ENCODE measurements at regions not wholly inside any gene's neighbourhood (a gene's known extent, or its start where the extent isn't known, plus 50 kb on each side); places are given as distances from the start of the nearest gene placed in this dataset.
"Not testable (repeated sequence)": the region's sequence is repeated elsewhere in the genome, so short reads cannot be mapped to it uniquely, and the experiment has no call there.

DNA sequence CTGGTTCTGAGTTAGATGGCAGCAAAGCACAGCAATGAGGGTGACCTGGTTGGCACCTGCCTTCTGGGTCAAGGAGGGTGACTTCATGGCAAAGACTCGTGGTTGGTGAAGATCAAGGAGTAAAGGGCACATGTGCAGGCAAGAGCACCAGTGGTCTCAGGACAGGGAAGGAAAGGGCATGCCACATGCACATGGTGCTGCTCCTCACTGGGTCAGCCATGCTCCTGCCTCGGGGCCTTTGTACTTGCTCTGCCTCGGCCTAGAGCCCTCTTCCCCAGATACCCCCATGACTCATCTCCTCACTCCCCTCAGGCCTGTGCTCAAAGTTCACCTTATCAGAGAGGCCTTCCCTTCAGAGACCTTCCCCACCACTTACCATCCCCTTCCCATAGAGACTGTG is 106.7 kb upstream of the KDM7A start:
- H3K4me1 Mint-ChIP-seq = no peaks in the 10 kb centered on the region
- ATAC-seq (no peak), DNase-seq (no peak)
- H3K4me3 Mint-ChIP-seq = no peak overlapping the region
- peaks cover 8% of the 10 kb centered on the region in 2 donors for H3K9me3 Mint-ChIP-seq
- H3K27me3 Mint-ChIP-seq = no peaks in the 10 kb centered on the region
- no peak overlapping the region for H3K27ac Mint-ChIP-seq

DNA sequence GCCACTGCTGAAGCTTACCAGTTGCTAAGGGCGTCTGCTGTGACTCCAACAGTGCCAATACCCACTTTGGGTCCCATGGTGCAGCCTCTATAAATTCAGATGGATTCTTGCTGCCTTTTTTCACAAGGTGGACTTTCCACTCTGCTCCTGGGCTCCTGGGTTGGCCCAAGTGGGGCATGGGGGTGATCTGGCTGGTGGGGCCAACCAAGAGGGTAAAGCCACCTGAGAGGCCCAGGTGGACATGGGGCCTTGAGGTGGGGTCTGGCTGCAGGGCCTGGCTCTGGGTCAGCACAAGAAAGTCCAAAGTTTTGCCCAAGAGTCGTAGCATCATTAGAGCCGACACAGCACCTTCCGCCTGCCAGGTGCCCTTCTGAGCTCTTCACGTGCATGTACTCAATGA is 105.2 kb upstream of the KDM7A start:
- ATAC-seq = no peak
- peaks cover 8% of the 10 kb centered on the region in 2 donors for H3K9me3 Mint-ChIP-seq
- no peak overlapping the region for H3K27ac Mint-ChIP-seq
- no peak for DNase-seq
- H3K27me3 Mint-ChIP-seq = no peaks in the 10 kb centered on the region
- H3K4me1 Mint-ChIP-seq = no peaks in the 10 kb centered on the region
- H3K4me3 Mint-ChIP-seq = no peak overlapping the region

DNA sequence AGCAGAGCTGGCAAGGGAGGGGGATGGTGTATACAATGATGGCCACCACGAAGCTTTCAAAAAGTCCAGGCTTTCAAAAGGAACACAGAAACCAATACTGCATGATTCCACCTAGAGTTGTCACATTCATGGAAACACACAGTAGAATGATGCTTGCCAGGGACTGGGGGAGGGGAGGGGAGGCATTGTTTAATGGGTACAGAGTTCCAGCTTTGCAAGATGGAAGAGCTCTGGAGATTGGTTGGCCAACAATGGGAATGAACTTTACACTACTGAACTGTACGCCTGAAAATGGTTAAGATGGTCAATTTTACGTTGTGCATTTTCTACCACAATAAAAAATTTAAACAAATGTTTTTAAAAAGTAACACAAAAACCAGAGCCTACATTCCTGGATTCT is 104.5 kb upstream of the KDM7A start:
- Mint-ChIP-seq H3K27ac (no peak overlapping the region), H3K4me1 (no peaks in the 10 kb centered on the region), H3K9me3 (peaks cover 8% of the 10 kb centered on the region in 2 donors), H3K27me3 (no peaks in the 10 kb centered on the region), H3K4me3 (no peak overlapping the region)
- DNase-seq (no peak), ATAC-seq (no peak)

DNA sequence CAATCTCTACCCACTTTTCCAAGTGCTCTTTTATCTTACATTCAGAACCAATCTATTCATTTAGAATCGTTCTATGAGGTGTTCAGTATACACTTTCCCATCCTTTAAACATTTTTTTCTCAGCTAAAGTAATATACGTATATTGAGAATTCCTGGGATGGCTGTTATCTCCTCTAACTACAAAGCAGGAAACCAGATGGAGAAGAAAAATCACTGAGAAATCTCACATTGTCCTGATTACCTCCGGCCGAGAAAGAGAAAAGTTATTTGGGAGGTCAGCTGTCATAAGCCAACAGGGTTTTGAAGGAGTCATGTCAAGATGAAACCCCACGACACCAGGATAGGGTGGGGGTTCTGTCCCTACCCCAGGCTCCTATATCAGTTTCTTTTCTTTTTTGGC is 99.2 kb upstream of the KDM7A start:
- ATAC-seq (no peak), DNase-seq (no peak)
- Mint-ChIP-seq H3K9me3 (no peaks in the 10 kb centered on the region), H3K4me3 (no peak overlapping the region), H3K4me1 (peaks cover 8% of the 10 kb centered on the region), H3K27me3 (no peaks in the 10 kb centered on the region), H3K27ac (peak overlapping the region in 1 of 2 donors; percentile 9)

DNA sequence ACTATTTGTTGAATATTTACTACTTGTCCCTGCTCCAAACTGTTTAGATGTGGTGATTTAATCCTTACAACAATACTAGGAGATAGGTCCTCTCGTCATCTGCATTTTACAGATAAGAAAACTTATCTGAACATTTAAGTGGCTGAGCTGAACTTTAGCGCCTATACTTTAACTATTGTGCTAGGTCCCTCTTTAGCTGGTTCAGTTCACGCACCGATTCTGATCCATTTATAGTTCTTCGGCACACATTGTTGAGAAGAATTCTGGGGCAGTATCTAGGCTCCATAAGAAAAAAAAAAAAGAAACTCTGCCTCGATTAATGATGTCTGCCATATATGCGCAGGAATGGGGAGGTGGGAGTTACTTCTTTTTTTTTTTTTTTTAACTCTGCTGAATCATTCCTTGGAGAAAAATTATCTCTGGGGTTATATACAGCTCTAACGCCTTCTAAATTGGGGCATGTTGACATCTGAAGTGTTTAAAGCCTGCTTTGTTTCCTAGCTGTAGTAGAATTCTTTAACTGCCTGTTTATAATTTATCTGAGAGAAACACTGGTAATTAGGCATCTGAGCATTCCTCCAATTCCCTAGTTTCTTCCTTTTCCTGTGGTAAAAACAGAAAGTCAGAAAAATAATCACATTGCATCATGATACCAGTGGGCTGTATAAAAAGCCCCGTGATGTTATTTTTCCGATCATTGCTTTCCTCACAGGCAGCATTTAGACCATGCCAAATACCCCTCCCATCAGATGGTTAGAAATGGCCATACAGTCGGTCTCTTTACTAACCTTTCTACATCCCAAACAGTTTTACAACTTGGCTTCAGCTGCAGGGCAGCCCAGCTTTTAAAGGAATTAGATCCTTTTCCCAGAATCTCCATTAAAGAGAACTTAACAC is 98.5 kb upstream of the KDM7A start:
- Mint-ChIP-seq H3K27me3 (no peaks in the 10 kb centered on the region), H3K4me3 (no peak overlapping the region), H3K4me1 (peaks cover 8% of the 10 kb centered on the region), H3K9me3 (no peaks in the 10 kb centered on the region), H3K27ac (peak overlapping the region in 1 of 2 donors; percentile 9)
- ATAC-seq (no peak), DNase-seq (no peak)

DNA sequence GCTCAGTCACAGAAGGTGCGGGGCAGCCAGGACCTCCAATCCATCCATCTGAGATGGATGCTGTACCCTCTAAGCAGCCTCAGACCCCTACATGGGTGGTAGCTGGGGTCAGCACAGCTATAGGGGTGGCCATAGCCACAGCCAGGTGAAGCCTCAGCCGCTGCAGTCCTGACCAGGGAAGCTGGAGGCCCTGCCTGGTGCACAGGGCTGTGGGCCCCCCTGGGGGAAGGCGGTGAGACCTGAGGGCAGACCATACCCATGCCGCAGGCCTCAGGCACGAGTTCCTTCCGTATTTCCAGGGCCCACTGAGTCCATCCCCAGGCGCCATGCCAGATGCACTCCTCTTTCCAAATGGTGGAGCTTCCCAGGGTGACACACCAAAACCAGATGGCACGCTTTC is 96.6 kb upstream of the KDM7A start:
- Mint-ChIP-seq H3K9me3 (no peaks in the 10 kb centered on the region), H3K4me3 (no peak overlapping the region), H3K27me3 (no peaks in the 10 kb centered on the region), H3K4me1 (peaks cover 24% of the 10 kb centered on the region), H3K27ac (no peak overlapping the region)
- ATAC-seq (no peak), DNase-seq (no peak)

DNA sequence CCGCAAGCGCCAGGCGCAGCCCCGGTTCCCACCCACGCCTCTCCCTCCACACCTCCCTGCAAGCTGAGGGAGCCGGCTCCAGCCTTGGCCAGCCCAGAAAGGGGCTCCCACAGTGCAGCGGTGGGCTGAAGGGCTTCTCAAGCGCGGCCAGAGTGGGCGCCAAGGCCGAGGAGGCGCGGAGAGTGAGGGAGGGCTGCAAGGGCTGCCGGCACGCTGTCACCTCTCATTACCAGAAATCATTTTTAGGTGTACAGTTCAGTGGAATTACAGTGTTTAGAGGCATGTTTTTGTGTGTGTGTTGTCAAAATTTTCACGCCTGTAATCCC is 94.8 kb upstream of the KDM7A start:
- not testable (repeated sequence) for H3K4me3 Mint-ChIP-seq, H3K27ac Mint-ChIP-seq, H3K27me3 Mint-ChIP-seq

DNA sequence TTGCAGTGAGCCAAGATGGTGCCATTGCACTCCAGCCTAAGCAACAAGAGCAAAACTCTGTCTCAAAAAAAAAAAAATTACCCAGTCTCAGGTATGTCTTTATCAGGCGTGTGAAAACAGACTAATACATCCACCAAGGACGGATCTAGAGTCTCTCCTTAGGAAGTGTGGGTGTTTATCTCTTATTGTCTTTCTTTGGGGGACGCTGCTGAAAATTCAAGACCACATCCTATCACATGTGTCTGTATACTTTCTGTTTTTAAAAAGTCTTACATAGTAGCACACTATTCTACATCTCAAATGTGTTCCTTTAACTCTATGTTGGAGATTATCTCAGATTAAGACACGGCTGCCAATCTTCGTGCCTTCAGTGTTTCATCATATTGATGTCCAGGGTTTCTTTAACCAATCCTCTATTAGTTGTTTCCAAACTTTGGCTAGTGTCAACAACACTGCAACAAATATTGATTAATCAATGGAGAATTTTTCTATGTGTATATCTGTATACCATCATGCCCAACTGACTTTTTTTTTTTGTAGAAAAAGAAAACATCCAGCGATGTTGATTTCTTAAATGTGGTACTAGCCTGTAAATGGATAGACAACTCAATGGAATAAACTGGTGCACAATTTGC is 92.3 kb upstream of the KDM7A start:
- H3K27ac Mint-ChIP-seq = peak overlapping the region in 1 of 2 donors; percentile 85
- peak overlapping the region in 1 of 2 donors; percentile 11 for H3K4me3 Mint-ChIP-seq
- H3K9me3 Mint-ChIP-seq = peaks cover 0 to 5% of the 10 kb centered on the region in 2 donors
- no peaks in the 10 kb centered on the region for H3K27me3 Mint-ChIP-seq
- DNase-seq (no peak), ATAC-seq (no peak)
- H3K4me1 Mint-ChIP-seq = peaks cover 42% of the 10 kb centered on the region

More for the DNA sequence above, 94.8 kb upstream of the KDM7A start:
- not testable (repeated sequence) for DNase-seq, H3K9me3 Mint-ChIP-seq, ATAC-seq
- H3K4me1 Mint-ChIP-seq = peaks cover 42% of the 10 kb centered on the region

DNA sequence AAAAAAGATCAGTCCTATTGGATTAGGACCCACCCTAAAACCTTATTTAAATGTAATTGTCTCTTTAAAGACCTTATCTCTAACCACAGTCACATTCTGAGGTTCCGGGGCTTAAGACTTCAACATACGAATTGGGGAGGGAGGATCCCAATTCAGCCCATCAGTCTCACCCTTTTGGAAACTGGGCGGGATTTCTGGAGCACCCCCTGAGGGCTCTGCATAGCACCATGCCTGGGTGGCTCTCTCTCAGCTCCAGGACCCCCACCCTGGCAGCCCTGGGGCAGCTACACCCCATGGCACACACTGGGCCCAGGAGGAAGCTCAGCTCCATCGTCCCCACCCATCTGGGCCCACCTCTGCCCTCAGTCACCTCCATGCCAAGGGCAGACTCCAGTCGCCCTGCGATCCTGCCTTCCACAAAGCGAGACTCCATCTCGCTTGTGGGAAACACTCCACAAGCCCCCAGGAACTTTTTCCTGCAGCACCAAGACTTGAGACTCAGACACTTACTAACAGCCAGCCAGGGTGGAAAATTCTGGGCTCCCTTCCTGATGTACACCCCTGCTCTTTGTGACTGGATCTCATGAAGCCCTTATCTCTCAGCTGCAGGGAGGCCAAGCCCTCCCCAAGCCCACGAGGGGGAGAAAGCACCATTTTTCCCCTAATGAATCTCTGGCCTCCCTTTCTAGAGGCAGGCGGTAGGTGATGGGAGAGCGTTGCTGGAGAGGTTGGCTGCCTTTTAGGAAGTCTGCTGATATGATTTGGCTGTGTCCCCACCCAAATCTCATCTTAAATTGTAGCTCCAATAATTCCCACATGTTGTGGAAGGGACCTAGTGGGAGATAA is 90.8 kb upstream of the KDM7A start:
- Mint-ChIP-seq H3K9me3 (peaks cover 0 to 5% of the 10 kb centered on the region in 2 donors), H3K27ac (peak overlapping the region in 1 of 2 donors; percentile 59), H3K4me3 (peak overlapping the region in 1 of 2 donors; percentile 7), H3K27me3 (no peaks in the 10 kb centered on the region), H3K4me1 (peaks cover 58% of the 10 kb centered on the region)
- ATAC-seq (no peak), DNase-seq (no peak)

DNA sequence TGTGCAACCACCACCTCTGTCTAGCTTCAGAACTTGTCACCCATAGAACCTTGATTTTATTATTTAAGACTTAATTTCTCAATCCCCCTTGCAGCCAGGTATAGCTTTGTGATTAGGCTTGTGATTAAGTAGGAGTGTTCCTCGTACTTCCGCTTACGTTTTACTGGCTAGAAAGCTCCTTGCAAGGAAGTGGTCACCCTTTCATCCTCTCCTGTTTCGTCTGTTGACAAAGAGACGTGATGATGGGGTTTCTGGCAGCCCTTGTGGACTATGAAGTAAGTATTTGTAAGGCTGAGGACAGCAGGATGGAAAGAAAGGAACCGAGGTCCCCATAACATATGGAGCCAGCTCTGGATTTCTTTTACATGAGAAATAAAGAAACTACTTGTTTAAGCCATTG is 86.5 kb upstream of the KDM7A start:
- ATAC-seq = peak; percentile 97
- Mint-ChIP-seq H3K4me3 (peak overlapping the region; percentile 65 to 66), H3K27me3 (no peaks in the 10 kb centered on the region), H3K4me1 (peaks cover 65% of the 10 kb centered on the region), H3K27ac (peak overlapping the region; percentile 89 to 93), H3K9me3 (peaks cover 0 to 5% of the 10 kb centered on the region in 2 donors)
- peak; percentile 25 to 60 for DNase-seq

DNA sequence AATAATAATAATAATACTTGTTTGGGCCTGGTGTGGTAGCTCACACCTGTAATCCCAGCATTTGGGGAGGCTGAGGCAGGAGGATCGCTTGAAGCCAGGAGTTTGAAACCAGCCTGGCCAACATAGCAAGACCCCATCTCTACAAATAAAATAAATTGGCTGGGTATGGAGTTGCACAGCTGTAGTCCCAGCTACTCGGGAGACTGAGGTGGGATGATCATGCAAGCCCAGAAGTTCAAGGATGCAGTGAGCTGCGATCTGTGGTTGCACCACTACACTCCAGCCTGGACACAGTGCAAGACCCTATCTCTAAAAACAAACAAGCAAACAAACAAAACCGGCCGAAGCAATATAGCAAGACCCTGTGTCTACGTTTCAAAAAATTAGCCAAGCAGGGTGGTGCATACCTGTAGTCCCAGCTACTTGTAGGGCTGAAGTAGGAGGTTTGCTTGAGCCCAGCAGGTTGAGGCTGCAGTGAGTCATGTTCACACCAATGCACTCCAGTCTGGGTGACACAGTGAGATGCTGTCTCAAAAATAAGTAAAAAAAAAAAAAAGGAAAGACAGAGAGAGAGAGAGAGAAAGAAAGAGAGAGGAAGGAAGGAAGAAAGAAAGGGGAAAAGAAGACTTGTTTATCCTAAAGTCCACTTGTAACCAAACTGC is 85.6 kb upstream of the KDM7A start:
- Mint-ChIP-seq H3K4me1 (peaks cover 56% of the 10 kb centered on the region), H3K9me3 (peaks cover 3 to 5% of the 10 kb centered on the region in 2 donors), H3K27me3 (no peaks in the 10 kb centered on the region), H3K27ac (no peak overlapping the region), H3K4me3 (peak overlapping the region; percentile 42)
- no peak for ATAC-seq
- no peak for DNase-seq

DNA sequence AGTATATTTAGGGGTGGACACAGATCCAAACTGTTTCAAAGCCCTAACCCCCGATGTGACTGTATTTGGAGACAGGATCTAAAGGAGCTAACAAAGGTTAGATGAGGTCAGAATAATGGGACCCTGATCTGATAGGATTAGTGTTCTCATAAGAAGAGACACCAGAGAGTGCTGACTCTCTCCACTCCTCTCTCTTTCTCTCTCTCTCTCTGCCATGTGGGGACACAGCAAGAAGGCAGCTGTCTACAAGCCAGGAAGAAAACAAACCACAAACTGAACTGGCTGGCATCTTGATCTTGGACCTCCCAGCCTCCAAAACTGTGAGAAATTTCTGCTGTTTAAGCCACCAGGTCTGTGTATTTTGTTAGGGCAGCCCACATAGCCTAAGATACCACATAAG is 84.7 kb upstream of the KDM7A start:
- ATAC-seq = no peak
- Mint-ChIP-seq H3K9me3 (peaks cover 8 to 9% of the 10 kb centered on the region in 2 donors), H3K4me3 (no peak overlapping the region), H3K27me3 (no peaks in the 10 kb centered on the region), H3K27ac (peak overlapping the region in 1 of 2 donors; percentile 81), H3K4me1 (peaks cover 47% of the 10 kb centered on the region)
- DNase-seq = no peak

DNA sequence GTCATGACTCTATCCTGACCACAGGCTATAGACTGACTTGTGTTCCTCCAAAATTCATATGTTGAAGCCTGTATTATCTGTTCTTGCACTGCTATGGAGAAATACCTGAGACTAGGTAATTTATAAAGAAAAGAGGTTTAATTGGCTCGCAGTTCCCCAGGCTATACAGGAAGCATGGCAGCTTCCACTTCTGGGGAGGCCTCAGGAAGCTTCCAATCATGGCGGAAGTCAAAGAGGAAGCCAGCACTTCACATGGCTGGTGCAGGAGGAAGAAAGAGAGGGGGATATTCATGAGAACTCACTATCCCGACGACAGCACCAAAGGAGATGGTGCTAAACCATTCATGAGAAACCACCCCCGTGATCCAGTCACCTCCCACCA is 84.3 kb upstream of the KDM7A start:
- no peak overlapping the region for H3K27ac Mint-ChIP-seq

DNA sequence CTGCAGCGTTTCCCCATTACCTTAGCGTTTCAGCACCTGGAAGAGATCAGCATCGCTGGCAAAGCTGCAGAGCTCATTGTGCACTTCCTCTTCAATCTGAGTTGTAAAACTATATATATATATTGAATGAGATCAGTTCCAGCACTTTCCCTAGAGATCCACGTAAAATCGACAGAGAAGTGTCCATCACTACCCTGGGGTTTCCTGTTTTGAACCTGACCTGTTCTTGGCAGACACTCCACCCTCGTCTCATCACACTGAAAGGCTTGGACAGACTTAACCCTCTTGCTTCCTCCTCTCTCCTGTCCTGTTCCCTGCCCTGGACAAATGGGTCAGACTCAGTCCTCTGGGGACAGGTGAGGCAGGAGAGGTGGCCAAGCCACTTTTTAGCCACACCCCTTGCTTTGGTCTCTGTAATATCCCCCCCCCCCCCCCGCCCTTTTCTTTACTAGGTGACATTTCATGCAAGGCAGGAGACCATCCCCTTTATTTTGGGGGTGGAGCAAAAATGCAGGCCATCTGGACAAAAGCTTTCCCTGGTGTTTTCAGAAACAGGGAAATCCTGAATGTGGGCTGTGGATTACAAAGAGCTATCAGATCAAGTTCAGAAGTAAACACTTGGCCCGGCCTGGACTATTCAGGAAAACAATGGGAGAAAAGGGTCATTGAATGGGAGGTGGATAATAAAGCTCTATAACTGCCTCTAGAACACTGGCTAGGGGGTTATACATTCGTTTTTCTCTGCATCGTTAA is 83.7 kb upstream of the KDM7A start:
- H3K9me3 Mint-ChIP-seq = peaks cover 8 to 9% of the 10 kb centered on the region in 2 donors
- H3K27ac Mint-ChIP-seq = no peak overlapping the region
- H3K27me3 Mint-ChIP-seq = no peaks in the 10 kb centered on the region
- H3K4me3 Mint-ChIP-seq = no peak overlapping the region
- ATAC-seq (no peak), DNase-seq (no peak)
- peaks cover 44% of the 10 kb centered on the region for H3K4me1 Mint-ChIP-seq

More for the DNA sequence above, 84.3 kb upstream of the KDM7A start:
- no peak for ATAC-seq
- Mint-ChIP-seq H3K27me3 (no peaks in the 10 kb centered on the region), H3K4me1 (peaks cover 44% of the 10 kb centered on the region), H3K4me3 (no peak overlapping the region), H3K9me3 (peaks cover 8 to 9% of the 10 kb centered on the region in 2 donors)
- DNase-seq = no peak

DNA sequence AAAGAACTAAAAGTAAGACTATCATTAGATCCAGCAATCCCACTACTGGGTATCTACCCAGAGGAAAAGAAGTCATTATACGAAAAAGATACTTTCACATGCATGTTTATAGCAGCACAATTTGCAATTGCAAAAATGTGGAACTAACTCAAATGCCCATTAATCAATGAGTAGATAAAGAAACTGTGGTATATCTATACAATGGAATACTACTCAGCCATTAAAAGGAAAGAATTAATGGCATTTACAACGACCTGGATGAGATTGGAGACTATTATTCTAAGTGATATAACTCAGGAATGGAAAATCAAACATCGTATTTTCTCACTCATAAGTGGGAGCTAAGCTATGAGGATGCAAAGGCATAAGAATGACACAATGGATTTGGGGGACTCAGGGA is 80.5 kb upstream of the KDM7A start:
- peaks cover 38% of the 10 kb centered on the region for H3K4me1 Mint-ChIP-seq
- H3K9me3 Mint-ChIP-seq = not testable (repeated sequence)

More for the DNA sequence above, 80.5 kb upstream of the KDM7A start:
- not testable (repeated sequence) for H3K27ac Mint-ChIP-seq, DNase-seq, H3K27me3 Mint-ChIP-seq, H3K4me3 Mint-ChIP-seq, ATAC-seq
